ENCODE measurements at regions not wholly inside any gene's neighbourhood (a gene's known extent, or its start where the extent isn't known, plus 50 kb on each side); places are given as distances from the start of the nearest gene placed in this dataset.
"Not testable (repeated sequence)": the region's sequence is repeated elsewhere in the genome, so short reads cannot be mapped to it uniquely, and the experiment has no call there.

- not testable (repeated sequence) for DNase-seq
Observed at GRCh38 chr1:146883190-146883589, 54.9 kb upstream of the NBPF12 start.

- DNase-seq = not testable (repeated sequence)
Observed at GRCh38 chr1:146881096-146881495, 57.0 kb upstream of the NBPF12 start.

GRCh38 chr1:146863799-146864319 lies 74.3 kb upstream of the NBPF12 start:
- not testable (repeated sequence) for DNase-seq

GRCh38 chr1:146853147-146853546 lies 85.0 kb upstream of the NBPF12 start:
- not testable (repeated sequence) for DNase-seq

- DNase-seq = not testable (repeated sequence)
Observed at GRCh38 chr1:146850352-146850889, 87.7 kb upstream of the NBPF12 start.

- DNase-seq = not testable (repeated sequence)
Observed at GRCh38 chr1:146838725-146839124, 99.4 kb upstream of the NBPF12 start.

GRCh38 chr1:146826957-146827356 lies 111.2 kb upstream of the NBPF12 start:
- not testable (repeated sequence) for DNase-seq

GRCh38 chr1:146794236-146794635 lies 143.9 kb upstream of the NBPF12 start:
- not testable (repeated sequence) for DNase-seq

GRCh38 chr1:146792725-146793124 lies 145.4 kb upstream of the NBPF12 start:
- not testable (repeated sequence) for DNase-seq

- not testable (repeated sequence) for DNase-seq
Observed at GRCh38 chr1:146784212-146784940, 153.7 kb upstream of the NBPF12 start.

- not testable (repeated sequence) for DNase-seq
Observed at GRCh38 chr1:146781235-146781634, 156.9 kb upstream of the NBPF12 start.

GRCh38 chr1:146777826-146778602 lies 160.1 kb upstream of the NBPF12 start:
- DNase-seq = not testable (repeated sequence)

GRCh38 chr1:146774988-146775387 lies 163.1 kb upstream of the NBPF12 start:
- DNase-seq = not testable (repeated sequence)

GRCh38 chr1:146774271-146774670 lies 163.9 kb upstream of the NBPF12 start:
- not testable (repeated sequence) for DNase-seq

- not testable (repeated sequence) for DNase-seq
Observed at GRCh38 chr1:146771409-146771808, 166.7 kb upstream of the NBPF12 start.

GRCh38 chr1:146770998-146771397 lies 167.1 kb upstream of the NBPF12 start:
- not testable (repeated sequence) for DNase-seq

GRCh38 chr1:146763234-146763633 lies 174.9 kb upstream of the NBPF12 start:
- not testable (repeated sequence) for DNase-seq

GRCh38 chr1:146756858-146757257 lies 181.3 kb upstream of the NBPF12 start:
- DNase-seq = not testable (repeated sequence)

- not testable (repeated sequence) for DNase-seq
Observed at GRCh38 chr1:146748686-146749085, 189.4 kb upstream of the NBPF12 start.

- peak; percentile 1 for DNase-seq
Observed at GRCh38 chr1:146731981-146732680, 206.0 kb upstream of the NBPF12 start.

- not testable (repeated sequence) for DNase-seq
Observed at GRCh38 chr1:146729642-146730344, 208.3 kb upstream of the NBPF12 start.

- DNase-seq = not testable (repeated sequence)
Observed at GRCh38 chr1:146715054-146715453, 223.1 kb upstream of the NBPF12 start.
